ENCODE measurements at regions not wholly inside any gene's neighbourhood (a gene's known extent, or its start where the extent isn't known, plus 50 kb on each side); places are given as distances from the start of the nearest gene placed in this dataset.

DNA sequence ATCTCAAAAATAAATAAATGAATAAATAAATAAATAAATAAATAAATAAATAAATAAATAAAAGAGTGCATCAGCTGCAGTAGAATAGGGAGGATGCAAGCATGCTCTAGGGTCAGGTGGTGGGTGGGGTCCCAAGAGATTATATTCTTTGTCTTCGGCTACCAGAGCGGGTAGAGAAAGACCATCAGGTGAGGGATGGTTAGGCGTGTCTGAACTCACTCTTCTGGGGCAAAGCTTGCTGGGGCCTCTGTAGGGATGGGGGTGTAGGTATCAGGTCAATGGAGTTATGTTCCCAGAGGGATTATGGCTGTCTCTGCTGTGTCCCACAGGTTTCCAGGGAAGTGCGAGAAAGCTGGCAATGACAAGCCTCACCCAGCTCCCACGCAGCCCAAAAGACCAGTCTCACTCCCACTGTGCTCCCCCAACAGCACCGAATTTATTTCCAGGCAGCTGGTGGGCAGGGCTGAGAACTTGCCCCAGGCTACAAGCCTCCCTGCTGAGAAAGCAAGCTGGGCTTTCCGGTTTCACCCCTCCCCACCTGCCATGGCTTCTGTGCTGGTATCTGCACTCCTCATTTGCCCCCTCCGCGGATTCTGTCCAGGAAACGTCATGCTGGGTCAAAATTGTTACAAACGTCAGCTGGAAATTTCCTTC lies 180.8 kb downstream of the LURAP1L start:
- H3F3A ChIP-seq (ENCODE audit: insufficient read depth, low read length), result no peaks in the 10 kb centered on the region
- H2AFZ ChIP-seq (ENCODE audit: low read length), result peak overlapping the region; percentile 74
- peak overlapping the region; percentile 75 for H3K27ac ChIP-seq (ENCODE audit: low read length)
- peak overlapping the region; percentile 38; the same call in 1 of the 2 replicates for H3K9ac ChIP-seq (ENCODE audit: low read length)
- H3K9me2 ChIP-seq (replicated peaks; ENCODE audit: insufficient read depth, low read length), result no peaks in the 10 kb centered on the region
- H3K79me2 ChIP-seq (ENCODE audit: low read length), result no peaks in the 10 kb centered on the region
- peak; percentile 77 for DNase-seq
- H3K4me2 ChIP-seq (ENCODE audit: low read depth, low read length), result peak overlapping the region; percentile 52; the same call in 1 of the 2 replicates
- no peak for TF ChIP-seq EZH2phosphoT487 (IDR thresholded peaks at IDR 0.05; ENCODE audit: low read length)
- TF ChIP-seq, protein P1, sequence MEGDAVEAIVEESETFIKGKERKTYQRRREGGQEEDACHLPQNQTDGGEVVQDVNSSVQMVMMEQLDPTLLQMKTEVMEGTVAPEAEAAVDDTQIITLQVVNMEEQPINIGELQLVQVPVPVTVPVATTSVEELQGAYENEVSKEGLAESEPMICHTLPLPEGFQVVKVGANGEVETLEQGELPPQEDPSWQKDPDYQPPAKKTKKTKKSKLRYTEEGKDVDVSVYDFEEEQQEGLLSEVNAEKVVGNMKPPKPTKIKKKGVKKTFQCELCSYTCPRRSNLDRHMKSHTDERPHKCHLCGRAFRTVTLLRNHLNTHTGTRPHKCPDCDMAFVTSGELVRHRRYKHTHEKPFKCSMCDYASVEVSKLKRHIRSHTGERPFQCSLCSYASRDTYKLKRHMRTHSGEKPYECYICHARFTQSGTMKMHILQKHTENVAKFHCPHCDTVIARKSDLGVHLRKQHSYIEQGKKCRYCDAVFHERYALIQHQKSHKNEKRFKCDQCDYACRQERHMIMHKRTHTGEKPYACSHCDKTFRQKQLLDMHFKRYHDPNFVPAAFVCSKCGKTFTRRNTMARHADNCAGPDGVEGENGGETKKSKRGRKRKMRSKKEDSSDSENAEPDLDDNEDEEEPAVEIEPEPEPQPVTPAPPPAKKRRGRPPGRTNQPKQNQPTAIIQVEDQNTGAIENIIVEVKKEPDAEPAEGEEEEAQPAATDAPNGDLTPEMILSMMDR (IDR thresholded peaks at IDR 0.05; ENCODE audit: low read length), result no peak
- TF ChIP-seq EZH2 (optimal IDR thresholded peaks at IDR 0.05; ENCODE audit: low read depth, low read length), result no peak
- H3K27me3 ChIP-seq (replicated peaks; ENCODE audit: insufficient read depth, low read length), result no peaks in the 10 kb centered on the region
- no peaks in the 10 kb centered on the region for H4K20me1 ChIP-seq (ENCODE audit: insufficient read depth, low read length)
- H3K4me3 ChIP-seq (ENCODE audit: low read length), result peak overlapping the region; percentile 20; the same call in 1 of the 2 replicates
- H3K9me3 ChIP-seq (replicated peaks; ENCODE audit: insufficient read depth, low read length), result no peaks in the 10 kb centered on the region
- H3K36me3 ChIP-seq (replicated peaks; ENCODE audit: insufficient read depth, low read length), result no peaks in the 10 kb centered on the region
- peaks cover 20% of the 10 kb centered on the region; the same call in 1 of the 2 replicates for H3K4me1 ChIP-seq (ENCODE audit: low read length)

DNA sequence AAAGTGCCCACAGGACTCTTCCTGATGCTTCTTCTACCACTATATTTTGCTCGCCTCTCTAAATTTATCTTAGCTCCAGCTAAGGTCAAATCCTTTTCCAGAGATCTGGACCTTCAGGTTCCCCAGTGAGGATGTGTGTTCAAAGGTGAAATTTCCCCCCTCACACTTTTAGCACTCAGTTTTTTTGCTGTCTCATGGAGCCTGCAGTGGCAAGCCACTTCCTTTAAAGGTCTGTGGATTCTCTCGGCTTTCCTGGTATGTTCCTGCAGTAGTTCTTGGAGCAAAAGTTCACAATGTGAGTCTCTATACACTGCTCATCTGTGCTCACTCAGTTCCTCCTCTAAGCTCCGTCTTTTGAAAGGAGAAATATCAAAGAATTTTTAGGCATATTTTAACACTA lies 181.4 kb downstream of the LURAP1L start:
- Histone ChIP-seq H3K4me3 (ENCODE audit: low read length) (no peak overlapping the region), H3K79me2 (ENCODE audit: low read length) (no peaks in the 10 kb centered on the region), H3K9ac (ENCODE audit: low read length) (peak overlapping the region; percentile 38; the same call in 1 of the 2 replicates), H4K20me1 (ENCODE audit: insufficient read depth, low read length) (no peaks in the 10 kb centered on the region), H3K36me3 (replicated peaks; ENCODE audit: insufficient read depth, low read length) (no peaks in the 10 kb centered on the region), H3K9me3 (replicated peaks; ENCODE audit: insufficient read depth, low read length) (no peaks in the 10 kb centered on the region), H3K27ac (ENCODE audit: low read length) (peak overlapping the region; percentile 75), H3F3A (ENCODE audit: insufficient read depth, low read length) (no peaks in the 10 kb centered on the region), H3K4me1 (ENCODE audit: low read length) (peaks cover 22% of the 10 kb centered on the region; the same call in 1 of the 2 replicates), H3K9me2 (replicated peaks; ENCODE audit: insufficient read depth, low read length) (no peaks in the 10 kb centered on the region), H2AFZ (ENCODE audit: low read length) (peak overlapping the region; percentile 74), H3K27me3 (replicated peaks; ENCODE audit: insufficient read depth, low read length) (no peaks in the 10 kb centered on the region), H3K4me2 (ENCODE audit: low read depth, low read length) (peak overlapping the region; percentile 52; the same call in 1 of the 2 replicates)
- no peak for TF ChIP-seq EZH2 (optimal IDR thresholded peaks at IDR 0.05; ENCODE audit: low read depth, low read length)
- TF ChIP-seq, protein P1 (IDR thresholded peaks at IDR 0.05; ENCODE audit: low read length), result no peak
- no peak for TF ChIP-seq EZH2phosphoT487 (IDR thresholded peaks at IDR 0.05; ENCODE audit: low read length)
- DNase-seq, result peak; percentile 22

DNA sequence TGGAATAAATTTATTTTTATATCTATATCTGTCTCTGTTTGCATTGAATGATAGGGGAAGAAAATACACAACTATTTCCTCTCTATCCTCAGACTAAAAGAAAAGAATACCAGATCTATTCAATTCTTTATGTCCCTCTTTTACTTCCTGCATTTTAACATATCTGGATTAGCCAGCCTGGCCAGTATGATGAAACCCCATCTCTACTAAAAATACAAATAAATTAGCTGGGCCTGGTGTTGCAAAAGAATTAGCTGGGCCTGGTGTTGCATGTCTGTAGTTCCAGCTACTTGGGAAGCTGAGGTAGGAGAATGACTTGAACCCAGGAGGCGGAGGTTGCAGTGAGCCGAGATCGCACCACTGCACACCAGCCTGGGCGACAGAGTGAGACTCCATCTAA lies 182.0 kb downstream of the LURAP1L start:
- Histone ChIP-seq H3K4me2 (ENCODE audit: low read depth, low read length) (no peak overlapping the region), H4K20me1 (ENCODE audit: insufficient read depth, low read length) (no peaks in the 10 kb centered on the region), H3K27me3 (replicated peaks; ENCODE audit: insufficient read depth, low read length) (no peaks in the 10 kb centered on the region), H3K9me3 (replicated peaks; ENCODE audit: insufficient read depth, low read length) (no peaks in the 10 kb centered on the region), H3K4me1 (ENCODE audit: low read length) (peaks cover 25% of the 10 kb centered on the region; the same call in 1 of the 2 replicates), H2AFZ (ENCODE audit: low read length) (no peak overlapping the region), H3K27ac (ENCODE audit: low read length) (no peak overlapping the region), H3F3A (ENCODE audit: insufficient read depth, low read length) (no peaks in the 10 kb centered on the region), H3K79me2 (ENCODE audit: low read length) (no peaks in the 10 kb centered on the region), H3K36me3 (replicated peaks; ENCODE audit: insufficient read depth, low read length) (no peaks in the 10 kb centered on the region), H3K9me2 (replicated peaks; ENCODE audit: insufficient read depth, low read length) (no peaks in the 10 kb centered on the region), H3K4me3 (ENCODE audit: low read length) (no peak overlapping the region), H3K9ac (ENCODE audit: low read length) (no peak overlapping the region)
- TF ChIP-seq EZH2phosphoT487 (IDR thresholded peaks at IDR 0.05; ENCODE audit: low read length) (no peak), EZH2 (optimal IDR thresholded peaks at IDR 0.05; ENCODE audit: low read depth, low read length) (no peak)
- TF ChIP-seq, protein P1 (IDR thresholded peaks at IDR 0.05; ENCODE audit: low read length), result no peak
- DNase-seq, result no peak
